AG04450 (cell line): ENCODE measurements at regions not wholly inside any gene's neighbourhood (a gene's known extent, or its start where the extent isn't known, plus 50 kb on each side); places are given as distances from the start of the nearest gene placed in this dataset. TPM values are rescaled to one million over a fixed set of nuclear protein-coding genes. Genes with fewer than 3 reads are reported as not detected.

Experiments used
- CTCF ChIA-PET: fragments of 300-600, 350-600 bp; formaldehyde crosslinking; extraction: SDS; loops from one replicate; lab custom pipeline; 2022; ENCODE audit warnings: antibody characterized with exemption, inconsistent platforms; lab: Charles Lee
- POLR2A ChIA-PET: fragments of 350-600 bp; formaldehyde crosslinking; extraction: SDS; loops from one replicate; lab custom pipeline; 2021; ENCODE audit warnings: antibody characterized with exemption, inconsistent platforms; lab: Yijun Ruan, JAX
- DNase-seq: peaks from one replicate; pipeline ENCODE4 v3.0.0-alpha.2; 2011; ENCODE audit warnings: low read depth, low spot score
- H3K27ac ChIP-seq: one replicate; pipeline ENCODE4 v1.5.1; 2012; ENCODE audit warnings: low read depth, low read length, control low read depth
- H3K27me3 ChIP-seq: one replicate; pipeline ENCODE4 v1.6.0; 2012; ENCODE audit warnings: low read length; ENCODE audit not compliant: control insufficient read depth, insufficient read depth
- H3K4me3 ChIP-seq: 2 replicates; pipeline ENCODE4 v1.5.1; 2011; ENCODE audit warnings: mild to moderate bottlenecking, low read depth, low read length, control low read depth
- H3K9me3 ChIP-seq: 2 replicates; pipeline ENCODE4 v1.5.1; 2012; ENCODE audit warnings: low read length; ENCODE audit not compliant: control insufficient read depth, insufficient read depth
- small RNA-seq: library from RNA; depleted of rRNA; stranded (forward); fragments of <200 nt; gene quantifications from one replicate; pipeline ENCODE3, GENCODE V24; 2012; ENCODE audit warnings: low read depth; ENCODE audit not compliant: insufficient read length
- TF ChIP-seq, protein P1 (sequence below): IDR thresholded peaks from 2 replicates; pipeline ENCODE4 v1.5.1; 2011; ENCODE audit warnings: low read depth, low read length, control low read depth, inconsistent platforms

DNA sequence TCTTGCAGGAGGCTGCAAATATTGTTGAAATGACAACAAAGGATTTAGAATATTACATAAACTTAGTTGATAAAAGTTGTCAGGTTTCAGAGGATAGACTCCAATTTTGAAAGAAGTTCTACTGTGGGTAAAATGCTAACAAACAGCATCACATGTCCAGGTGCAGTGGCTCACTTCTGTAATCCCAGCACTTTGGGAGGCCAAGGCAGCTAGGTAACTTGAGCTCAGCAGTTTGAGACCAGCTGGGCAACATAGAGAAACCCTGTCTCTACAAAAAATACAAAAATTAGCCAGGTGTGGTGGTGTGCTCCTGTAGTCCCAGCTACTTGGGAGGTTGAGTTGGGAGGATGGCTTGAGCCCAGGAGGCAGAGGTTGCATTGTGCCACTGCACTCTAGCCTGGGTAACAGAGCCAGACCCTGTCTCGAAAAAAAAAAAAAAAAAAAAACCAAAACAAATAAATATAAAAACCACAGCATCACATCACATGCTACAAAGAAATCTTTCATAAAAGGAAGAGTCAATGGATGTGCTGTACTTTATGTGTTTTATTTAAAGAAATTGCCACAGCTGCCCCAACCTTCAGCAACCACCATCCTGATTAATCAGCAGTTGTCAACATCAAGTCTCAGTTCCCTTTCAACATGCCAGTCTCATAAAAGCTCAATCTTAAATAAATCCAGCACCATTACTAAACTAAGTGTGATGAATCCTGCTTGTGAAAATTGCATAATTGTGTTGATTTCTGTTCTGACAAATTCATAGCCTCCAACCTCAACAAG lies 83.2 kb upstream of the MBL2 start:
- H3K9me3 ChIP-seq, result no peaks in the 10 kb centered on the region
- CTCF ChIA-PET, result no interaction called here
- H3K27ac ChIP-seq, result no peak overlapping the region
- no peak overlapping the region for H3K4me3 ChIP-seq
- TF ChIP-seq, protein P1, sequence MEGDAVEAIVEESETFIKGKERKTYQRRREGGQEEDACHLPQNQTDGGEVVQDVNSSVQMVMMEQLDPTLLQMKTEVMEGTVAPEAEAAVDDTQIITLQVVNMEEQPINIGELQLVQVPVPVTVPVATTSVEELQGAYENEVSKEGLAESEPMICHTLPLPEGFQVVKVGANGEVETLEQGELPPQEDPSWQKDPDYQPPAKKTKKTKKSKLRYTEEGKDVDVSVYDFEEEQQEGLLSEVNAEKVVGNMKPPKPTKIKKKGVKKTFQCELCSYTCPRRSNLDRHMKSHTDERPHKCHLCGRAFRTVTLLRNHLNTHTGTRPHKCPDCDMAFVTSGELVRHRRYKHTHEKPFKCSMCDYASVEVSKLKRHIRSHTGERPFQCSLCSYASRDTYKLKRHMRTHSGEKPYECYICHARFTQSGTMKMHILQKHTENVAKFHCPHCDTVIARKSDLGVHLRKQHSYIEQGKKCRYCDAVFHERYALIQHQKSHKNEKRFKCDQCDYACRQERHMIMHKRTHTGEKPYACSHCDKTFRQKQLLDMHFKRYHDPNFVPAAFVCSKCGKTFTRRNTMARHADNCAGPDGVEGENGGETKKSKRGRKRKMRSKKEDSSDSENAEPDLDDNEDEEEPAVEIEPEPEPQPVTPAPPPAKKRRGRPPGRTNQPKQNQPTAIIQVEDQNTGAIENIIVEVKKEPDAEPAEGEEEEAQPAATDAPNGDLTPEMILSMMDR, result no peak
- no peaks in the 10 kb centered on the region for H3K27me3 ChIP-seq
- POLR2A ChIA-PET, result interaction anchor here (0.7 kb wide), 1 partner anchor 1605 kb away, joined by 3 read pairs; no protein-coding TSS in a partner anchor
- no peak for DNase-seq

GRCh38 chr10:52853704-52854103 lies 81.1 kb upstream of the MBL2 start:
- POLR2A ChIA-PET, result no interaction called here
- no peak overlapping the region for H3K27ac ChIP-seq
- CTCF ChIA-PET, result no interaction called here
- H3K27me3 ChIP-seq, result no peaks in the 10 kb centered on the region
- DNase-seq, result no peak
- H3K4me3 ChIP-seq, result no peak overlapping the region
- no peaks in the 10 kb centered on the region for H3K9me3 ChIP-seq
- TF ChIP-seq, protein P1, result no peak

DNA sequence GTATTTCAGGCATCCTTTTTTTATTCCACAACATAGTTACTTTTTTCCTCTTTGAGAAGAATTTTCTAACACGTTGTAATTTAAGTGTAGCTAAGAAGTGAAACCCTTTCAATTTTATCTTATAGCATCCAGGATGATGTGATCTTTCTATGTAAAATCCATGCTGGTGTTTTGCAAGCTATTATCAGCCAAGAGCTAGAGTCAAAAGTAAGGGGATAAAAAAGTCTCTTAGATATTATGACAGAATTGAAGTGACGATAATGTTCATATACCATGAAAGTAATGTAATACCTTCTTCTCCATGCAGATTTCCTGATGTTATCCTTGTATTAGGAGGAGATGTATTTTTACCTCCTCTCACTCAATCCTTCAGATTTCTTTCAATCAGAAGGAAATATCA lies 64.2 kb upstream of the MBL2 start:
- Histone ChIP-seq H3K4me3 (no peak overlapping the region), H3K9me3 (no peaks in the 10 kb centered on the region), H3K27me3 (no peaks in the 10 kb centered on the region), H3K27ac (no peak overlapping the region)
- CTCF ChIA-PET, result no interaction called here
- TF ChIP-seq, protein P1, result no peak
- POLR2A ChIA-PET, result no interaction called here
- no peak for DNase-seq

Small RNA genes lying in the stretch of these regions (small RNA-seq; reads per million reads assigned to genes)
- gene RF00019 (not detected), gene RNA5SP318 (not detected), gene SNRPEP8 (not detected)
